Stomach (tissue), 4 donors: ENCODE measurements at regions not wholly inside any gene's neighbourhood (a gene's known extent, or its start where the extent isn't known, plus 50 kb on each side); places are given as distances from the start of the nearest gene placed in this dataset.

Experiments
- EP300 ChIP-seq: sonication (generic); formaldehyde crosslinking; IDR thresholded peaks from one replicate; pipeline ENCODE4 v1.6.1; 2017; ENCODE audit warnings: antibody characterized with exemption
- POLR2A ChIP-seq, 4 donors: fragments of 450-650 bp; IDR thresholded peaks; one replicate each; pipeline ENCODE4 v1.6.1; 2016; ENCODE audit warnings: antibody characterized with exemption in 4 of 4, control low read depth in 2 of 4, mild to moderate bottlenecking in 1 of 4, moderate library complexity in 1 of 4
- TF ChIP-seq, protein P1 (sequence below), 7 experiments: fragments of 450-650 bp in 4 of 7; fragments of 200-600 bp in 3 of 7; sonication (generic) in 3 of 7; IDR thresholded peaks; one replicate each; pipeline ENCODE4 v1.5.1; 2016 to 2019; ENCODE audit warnings: antibody characterized with exemption in 7 of 7, control low read depth in 2 of 7, mild to moderate bottlenecking in 1 of 7

DNA sequence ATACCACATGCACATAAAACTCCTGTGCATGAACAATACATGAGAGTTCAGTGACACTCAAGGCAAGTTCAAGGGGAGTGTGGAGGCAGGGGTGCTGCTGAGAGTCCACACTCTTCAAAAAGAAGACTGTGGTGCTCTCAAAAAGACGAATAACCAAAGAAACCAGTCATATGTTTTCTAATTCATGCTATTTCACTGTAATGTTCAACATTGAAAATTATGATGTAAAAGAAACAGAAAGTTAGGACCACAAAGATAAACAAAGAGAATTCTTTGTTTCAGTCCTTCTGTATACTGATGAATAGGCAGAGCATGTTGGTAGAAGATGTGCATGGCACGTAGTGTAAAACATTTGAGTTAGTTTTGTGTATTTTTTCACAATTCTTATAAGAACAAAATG is 864.2 kb upstream of the LRATD1 start:
- TF ChIP-seq, protein P1, sequence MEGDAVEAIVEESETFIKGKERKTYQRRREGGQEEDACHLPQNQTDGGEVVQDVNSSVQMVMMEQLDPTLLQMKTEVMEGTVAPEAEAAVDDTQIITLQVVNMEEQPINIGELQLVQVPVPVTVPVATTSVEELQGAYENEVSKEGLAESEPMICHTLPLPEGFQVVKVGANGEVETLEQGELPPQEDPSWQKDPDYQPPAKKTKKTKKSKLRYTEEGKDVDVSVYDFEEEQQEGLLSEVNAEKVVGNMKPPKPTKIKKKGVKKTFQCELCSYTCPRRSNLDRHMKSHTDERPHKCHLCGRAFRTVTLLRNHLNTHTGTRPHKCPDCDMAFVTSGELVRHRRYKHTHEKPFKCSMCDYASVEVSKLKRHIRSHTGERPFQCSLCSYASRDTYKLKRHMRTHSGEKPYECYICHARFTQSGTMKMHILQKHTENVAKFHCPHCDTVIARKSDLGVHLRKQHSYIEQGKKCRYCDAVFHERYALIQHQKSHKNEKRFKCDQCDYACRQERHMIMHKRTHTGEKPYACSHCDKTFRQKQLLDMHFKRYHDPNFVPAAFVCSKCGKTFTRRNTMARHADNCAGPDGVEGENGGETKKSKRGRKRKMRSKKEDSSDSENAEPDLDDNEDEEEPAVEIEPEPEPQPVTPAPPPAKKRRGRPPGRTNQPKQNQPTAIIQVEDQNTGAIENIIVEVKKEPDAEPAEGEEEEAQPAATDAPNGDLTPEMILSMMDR (IDR thresholded peaks at IDR 0.05), result no peak
- no peak for TF ChIP-seq EP300
- TF ChIP-seq POLR2A (IDR thresholded peaks at IDR 0.05), result no peak
